ENCODE measurements at regions not wholly inside any gene's neighbourhood (a gene's known extent, or its start where the extent isn't known, plus 50 kb on each side); places are given as distances from the start of the nearest gene placed in this dataset.

- TF ChIP-seq POLR2AphosphoS5 (IDR thresholded peaks at IDR 0.05), result no peak
- TF ChIP-seq, protein P1, sequence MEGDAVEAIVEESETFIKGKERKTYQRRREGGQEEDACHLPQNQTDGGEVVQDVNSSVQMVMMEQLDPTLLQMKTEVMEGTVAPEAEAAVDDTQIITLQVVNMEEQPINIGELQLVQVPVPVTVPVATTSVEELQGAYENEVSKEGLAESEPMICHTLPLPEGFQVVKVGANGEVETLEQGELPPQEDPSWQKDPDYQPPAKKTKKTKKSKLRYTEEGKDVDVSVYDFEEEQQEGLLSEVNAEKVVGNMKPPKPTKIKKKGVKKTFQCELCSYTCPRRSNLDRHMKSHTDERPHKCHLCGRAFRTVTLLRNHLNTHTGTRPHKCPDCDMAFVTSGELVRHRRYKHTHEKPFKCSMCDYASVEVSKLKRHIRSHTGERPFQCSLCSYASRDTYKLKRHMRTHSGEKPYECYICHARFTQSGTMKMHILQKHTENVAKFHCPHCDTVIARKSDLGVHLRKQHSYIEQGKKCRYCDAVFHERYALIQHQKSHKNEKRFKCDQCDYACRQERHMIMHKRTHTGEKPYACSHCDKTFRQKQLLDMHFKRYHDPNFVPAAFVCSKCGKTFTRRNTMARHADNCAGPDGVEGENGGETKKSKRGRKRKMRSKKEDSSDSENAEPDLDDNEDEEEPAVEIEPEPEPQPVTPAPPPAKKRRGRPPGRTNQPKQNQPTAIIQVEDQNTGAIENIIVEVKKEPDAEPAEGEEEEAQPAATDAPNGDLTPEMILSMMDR (IDR thresholded peaks at IDR 0.05), result no peak
- TF ChIP-seq POLR2A (IDR thresholded peaks at IDR 0.05), result no peak
- TF ChIP-seq EP300 (IDR thresholded peaks at IDR 0.05), result no peak
Measured at GRCh38 chr7:142334806-142335205, 76.9 kb upstream of the PRSS58 start.
